Endodermal cell (in vitro differentiated cells): ENCODE measurements at regions not wholly inside any gene's neighbourhood (a gene's known extent, or its start where the extent isn't known, plus 50 kb on each side); places are given as distances from the start of the nearest gene placed in this dataset.

Experiments used
- DNase-seq: peaks from one replicate; pipeline ENCODE4 v3.0.0-alpha.2; 2017
- H3K27ac ChIP-seq: 2 replicates; pipeline ENCODE4 v1.5.1; 2013; ENCODE audit warnings: mild to moderate bottlenecking, low read depth, low read length, moderate library complexity
- H3K27me3 ChIP-seq: 2 replicates; pipeline ENCODE4 v1.6.1; 2013; ENCODE audit warnings: mild to moderate bottlenecking, low read length, moderate library complexity; ENCODE audit not compliant: insufficient read depth, control insufficient read depth, poor library complexity, severe bottlenecking
- H3K36me3 ChIP-seq: 2 replicates; pipeline ENCODE4 v1.7.0; 2013; ENCODE audit warnings: mild to moderate bottlenecking, low read length, moderate library complexity; ENCODE audit not compliant: control insufficient read depth, insufficient read depth
- H3K4me1 ChIP-seq: one replicate; pipeline ENCODE4 v1.7.0; 2013; ENCODE audit warnings: low read length; ENCODE audit not compliant: control insufficient read depth, insufficient read depth
- H3K4me3 ChIP-seq: 2 replicates; pipeline ENCODE4 v1.5.1; 2013; ENCODE audit warnings: mild to moderate bottlenecking, low read length, moderate library complexity
- H3K9ac ChIP-seq: 2 replicates; pipeline ENCODE4 v1.6.1; 2013; ENCODE audit warnings: mild to moderate bottlenecking, low read length, moderate library complexity; ENCODE audit not compliant: poor library complexity, severe bottlenecking; ENCODE audit errors: extremely low read depth
- H3K9me3 ChIP-seq: 2 replicates; pipeline ENCODE4 v1.6.1; 2013; ENCODE audit warnings: mild to moderate bottlenecking, low read length, moderate library complexity; ENCODE audit not compliant: control insufficient read depth
- H3K27ac Mint-ChIP-seq: 2 replicates; pipeline ENCODE4 v1.8.0; 2020; ENCODE audit warnings: mixed read lengths
- H3K27me3 Mint-ChIP-seq: 2 replicates; pipeline ENCODE4 v1.8.0; 2021; ENCODE audit warnings: mild to moderate bottlenecking, mixed read lengths; ENCODE audit not compliant: insufficient read depth
- H3K36me3 Mint-ChIP-seq: 2 replicates; pipeline ENCODE4 v1.8.0; 2020; ENCODE audit warnings: low read depth, mixed read lengths
- H3K4me1 Mint-ChIP-seq: 2 replicates; pipeline ENCODE4 v1.8.0; 2020; ENCODE audit warnings: mixed read lengths
- H3K4me3 Mint-ChIP-seq: 2 replicates; pipeline ENCODE4 v1.8.0; 2020; ENCODE audit warnings: mild to moderate bottlenecking, moderate library complexity, mixed read lengths
- H3K9me3 Mint-ChIP-seq: 2 replicates; pipeline ENCODE4 v1.8.0; 2020; ENCODE audit warnings: mild to moderate bottlenecking, mixed read lengths
- CTCF ChIP-seq: fragments of 200-600 bp; sonication (generic); conservative IDR thresholded peaks from 2 replicates; pipeline ENCODE4 v1.5.0; 2021; ENCODE audit warnings: antibody characterized with exemption, mild to moderate bottlenecking
- WGBS, 2 experiments: methylation state at CpG; one replicate each; pipeline versions ENCODE4 v1.1.5 to v1.1.7; 2013; ENCODE audit warnings: missing lambda C conversion rate in 2 of 2, mixed read lengths in 1 of 2; ENCODE audit not compliant: insufficient coverage in 1 of 2, insufficient read length in 1 of 2; 5-methylcytosine and 5-hydroxymethylcytosine counted together

- no peaks in the 10 kb centered on the region for H3K36me3 ChIP-seq
- H3K4me3 Mint-ChIP-seq: no peak overlapping the region
- no peak for TF ChIP-seq CTCF
- no peak overlapping the region for H3K27ac ChIP-seq
- H3K9ac ChIP-seq: no peak overlapping the region
- 90 to 100% methylated on average over 1 to 2 of the region's 3 CpGs for WGBS, 2 experiments
- no peaks in the 10 kb centered on the region for H3K36me3 Mint-ChIP-seq
- no peaks in the 10 kb centered on the region for H3K27me3 Mint-ChIP-seq
- no peaks in the 10 kb centered on the region for H3K9me3 Mint-ChIP-seq
- no peak overlapping the region for H3K4me3 ChIP-seq
- no peak overlapping the region for H3K27ac Mint-ChIP-seq
- H3K27me3 ChIP-seq: no peaks in the 10 kb centered on the region
- H3K9me3 ChIP-seq: no peaks in the 10 kb centered on the region
- no peak for DNase-seq
- H3K4me1 Mint-ChIP-seq: no peaks in the 10 kb centered on the region
- no peaks in the 10 kb centered on the region for H3K4me1 ChIP-seq
Observed at GRCh38 chr2:33709951-33710350, 110.9 kb upstream of the FAM98A start.

GRCh38 chr2:33707312-33707711 is 108.2 kb upstream of the FAM98A start:
- DNase-seq: no peak
- Mint-ChIP-seq H3K4me1 (peaks cover 6% of the 10 kb centered on the region), H3K4me3 (no peak overlapping the region), H3K9me3 (no peaks in the 10 kb centered on the region), H3K36me3 (no peaks in the 10 kb centered on the region), H3K27ac (no peak overlapping the region), H3K27me3 (no peaks in the 10 kb centered on the region)
- H3K9ac ChIP-seq: no peak overlapping the region
- H3K36me3 ChIP-seq: no peaks in the 10 kb centered on the region
- H3K4me3 ChIP-seq: no peak overlapping the region
- no peaks in the 10 kb centered on the region for H3K9me3 ChIP-seq
- H3K27me3 ChIP-seq: no peaks in the 10 kb centered on the region
- H3K27ac ChIP-seq: no peak overlapping the region
- H3K4me1 ChIP-seq: no peaks in the 10 kb centered on the region
- no peak for TF ChIP-seq CTCF
- 87 to 90% methylated on average over 1 to 2 of the region's 2 CpGs for WGBS, 2 experiments

- Histone ChIP-seq H3K36me3 (no peaks in the 10 kb centered on the region), H3K9ac (no peak overlapping the region), H3K9me3 (no peaks in the 10 kb centered on the region), H3K27ac (no peak overlapping the region), H3K4me1 (no peaks in the 10 kb centered on the region), H3K4me3 (no peak overlapping the region), H3K27me3 (no peaks in the 10 kb centered on the region)
- no peaks in the 10 kb centered on the region for H3K36me3 Mint-ChIP-seq
- H3K4me3 Mint-ChIP-seq: no peak overlapping the region
- H3K9me3 Mint-ChIP-seq: no peaks in the 10 kb centered on the region
- H3K4me1 Mint-ChIP-seq: peaks cover 6% of the 10 kb centered on the region
- no peak overlapping the region for H3K27ac Mint-ChIP-seq
- no peaks in the 10 kb centered on the region for H3K27me3 Mint-ChIP-seq
- DNase-seq: no peak
- 77 to 78% methylated on average over 7 to 8 of the region's 8 CpGs for WGBS, 2 experiments
- no peak for TF ChIP-seq CTCF
Observed at GRCh38 chr2:33706410-33706809, 107.3 kb upstream of the FAM98A start.
